ENCODE measurements at regions not wholly inside any gene's neighbourhood (a gene's known extent, or its start where the extent isn't known, plus 50 kb on each side); places are given as distances from the start of the nearest gene placed in this dataset.

GRCh38 chr4:83828601-83829000 is 292.7 kb downstream of the GPAT3 start:
- no peak overlapping the region for H3K4me3 Mint-ChIP-seq

DNA sequence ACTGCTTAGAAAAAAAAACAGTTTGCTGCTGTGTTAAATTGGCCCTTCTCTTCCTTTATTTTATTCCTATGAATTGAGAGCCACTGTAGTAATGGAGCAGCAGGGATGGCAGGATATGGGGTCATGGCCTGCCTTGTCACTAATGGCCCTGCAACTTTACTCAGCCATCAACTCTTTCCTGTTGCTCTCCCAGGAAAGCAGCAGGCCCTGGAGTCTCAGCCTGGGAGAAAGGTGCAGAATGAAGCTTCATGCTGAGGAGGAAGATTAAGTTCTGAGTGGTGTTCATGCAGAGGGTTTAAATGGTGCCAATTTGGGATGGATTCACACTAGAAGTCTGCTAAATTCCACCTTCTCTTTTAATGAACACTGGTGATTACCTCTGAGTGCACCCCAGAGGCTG is 285.6 kb downstream of the GPAT3 start:
- no peak overlapping the region for H3K4me3 Mint-ChIP-seq
- no peak for DNase-seq
- peaks cover 0 to 2% of the 10 kb centered on the region in 2 donors for H3K9me3 Mint-ChIP-seq
- ATAC-seq (replicated peaks) = no peak
- H3K36me3 Mint-ChIP-seq (ENCODE audit: insufficient read depth) = no peaks in the 10 kb centered on the region
- no peak overlapping the region for H3K27ac Mint-ChIP-seq
- H3K27me3 Mint-ChIP-seq = peaks cover 0 to 7% of the 10 kb centered on the region in 2 donors
- no peaks in the 10 kb centered on the region for H3K4me1 Mint-ChIP-seq (ENCODE audit: low read depth in 2 of 2)

More at GRCh38 chr4:83828601-83829000, 292.7 kb downstream of the GPAT3 start:
- Mint-ChIP-seq H3K36me3 (ENCODE audit: insufficient read depth) (no peaks in the 10 kb centered on the region), H3K27me3 (peaks cover 0 to 4% of the 10 kb centered on the region in 2 donors), H3K4me1 (ENCODE audit: low read depth in 2 of 2) (no peaks in the 10 kb centered on the region), H3K9me3 (peaks cover 0 to 3% of the 10 kb centered on the region in 2 donors), H3K27ac (no peak overlapping the region)
- DNase-seq = no peak
- no peak for ATAC-seq (replicated peaks)

DNA sequence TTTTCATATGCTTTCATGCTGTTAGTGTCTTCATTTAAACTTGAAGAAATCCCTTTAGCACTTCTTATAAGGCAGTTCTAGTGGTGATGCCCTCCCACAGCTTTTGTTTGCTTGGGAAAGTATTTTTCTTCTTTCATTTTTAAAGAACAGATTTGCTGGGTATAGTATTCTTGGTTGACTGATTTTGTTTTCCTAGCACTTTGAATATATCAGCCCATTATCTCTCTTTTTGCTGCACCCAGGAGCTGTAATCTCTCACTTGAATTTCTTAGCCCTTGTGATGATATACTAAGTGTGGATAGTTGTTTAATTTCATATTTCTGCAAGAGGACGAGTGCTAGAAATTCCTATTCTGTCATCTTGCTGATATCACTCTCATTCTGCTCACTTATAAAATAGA is 283.7 kb downstream of the GPAT3 start:
- ATAC-seq (replicated peaks) = no peak
- Mint-ChIP-seq H3K9me3 (peaks cover 0 to 3% of the 10 kb centered on the region in 2 donors), H3K27me3 (peaks cover 0 to 7% of the 10 kb centered on the region in 2 donors), H3K4me1 (ENCODE audit: low read depth in 2 of 2) (no peaks in the 10 kb centered on the region), H3K4me3 (no peak overlapping the region), H3K36me3 (ENCODE audit: insufficient read depth) (no peaks in the 10 kb centered on the region), H3K27ac (no peak overlapping the region)
- no peak for DNase-seq

DNA sequence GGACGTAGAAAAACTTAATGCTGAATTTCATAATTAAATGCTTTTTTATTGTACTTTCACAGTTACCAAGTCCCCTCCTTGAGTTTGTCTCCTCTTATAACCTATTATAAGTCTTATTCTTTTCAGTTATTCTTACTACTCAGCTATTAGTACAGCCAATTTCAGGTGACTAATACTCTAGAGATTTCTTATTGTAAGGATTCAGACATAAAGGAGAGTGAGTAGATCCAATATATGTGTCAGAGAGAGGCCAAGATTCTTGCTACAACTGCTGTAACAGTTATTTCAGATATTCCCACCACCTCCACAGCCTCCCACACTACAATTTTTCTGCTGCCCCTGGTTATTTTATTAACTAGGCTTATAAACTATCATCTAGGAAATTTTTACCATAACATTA is 274.5 kb downstream of the GPAT3 start:
- no peak for ATAC-seq (replicated peaks)

DNA sequence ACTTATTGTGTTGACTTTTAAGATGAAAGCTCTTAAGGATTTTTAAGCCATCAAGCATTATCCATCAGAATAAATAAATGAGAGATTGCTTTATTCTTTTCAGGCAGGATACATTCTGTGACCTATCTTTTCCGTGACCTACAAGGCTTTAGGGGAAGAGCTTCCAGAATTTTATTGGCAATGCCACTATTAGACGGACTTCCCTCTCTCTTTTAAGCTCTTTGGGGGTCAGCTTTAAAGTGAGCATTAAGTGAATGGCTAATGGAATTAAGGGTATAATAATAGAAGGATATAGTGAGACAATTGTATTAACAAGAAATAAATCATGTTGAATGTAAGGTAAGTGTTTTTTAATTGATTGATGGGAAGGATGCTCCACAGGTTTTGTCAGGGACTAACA is 273.7 kb downstream of the GPAT3 start:
- ATAC-seq (replicated peaks) (no peak), DNase-seq (no peak)
- Mint-ChIP-seq H3K27ac (no peak overlapping the region), H3K36me3 (ENCODE audit: insufficient read depth) (no peaks in the 10 kb centered on the region), H3K9me3 (peaks cover 0 to 2% of the 10 kb centered on the region in 2 donors), H3K4me3 (no peak overlapping the region), H3K4me1 (ENCODE audit: low read depth in 2 of 2) (no peaks in the 10 kb centered on the region), H3K27me3 (no peaks in the 10 kb centered on the region)

More for the DNA sequence above, 274.5 kb downstream of the GPAT3 start:
- no peaks in the 10 kb centered on the region for H3K36me3 Mint-ChIP-seq (ENCODE audit: insufficient read depth)
- no peaks in the 10 kb centered on the region for H3K4me1 Mint-ChIP-seq (ENCODE audit: low read depth in 2 of 2)
- no peak overlapping the region for H3K27ac Mint-ChIP-seq
- no peaks in the 10 kb centered on the region for H3K27me3 Mint-ChIP-seq
- peaks cover 0 to 1% of the 10 kb centered on the region in 2 donors for H3K9me3 Mint-ChIP-seq
- DNase-seq = no peak
- H3K4me3 Mint-ChIP-seq = no peak overlapping the region

DNA sequence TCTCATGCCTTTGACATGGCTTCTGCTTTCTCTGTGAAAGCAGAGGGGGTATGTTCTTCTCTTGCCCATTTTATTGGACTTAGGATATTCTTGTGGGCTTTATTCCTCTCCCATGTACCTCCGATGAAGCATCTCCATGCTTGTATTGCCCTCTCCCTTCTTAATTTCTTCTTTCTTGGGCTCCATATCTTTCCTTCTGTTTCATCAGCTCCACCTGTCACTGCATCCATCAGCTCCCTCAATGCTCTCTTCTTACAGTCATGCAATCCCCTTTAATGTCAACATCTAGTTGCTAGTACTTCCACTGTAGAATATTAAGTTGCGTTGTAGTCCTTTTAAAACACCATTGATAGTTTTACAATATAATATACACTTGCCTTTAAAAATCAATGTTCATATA is 257.6 kb downstream of the GPAT3 start:
- no peak for DNase-seq
- no peaks in the 10 kb centered on the region for H3K9me3 Mint-ChIP-seq
- no peak overlapping the region for H3K4me3 Mint-ChIP-seq
- H3K27ac Mint-ChIP-seq = no peak overlapping the region
- H3K27me3 Mint-ChIP-seq = peaks cover 0 to 9% of the 10 kb centered on the region in 2 donors
- H3K36me3 Mint-ChIP-seq (ENCODE audit: insufficient read depth) = no peaks in the 10 kb centered on the region
- H3K4me1 Mint-ChIP-seq (ENCODE audit: low read depth in 2 of 2) = no peaks in the 10 kb centered on the region
- no peak for ATAC-seq (replicated peaks)

- Mint-ChIP-seq H3K36me3 (ENCODE audit: insufficient read depth) (no peaks in the 10 kb centered on the region), H3K27ac (no peak overlapping the region), H3K4me3 (no peak overlapping the region), H3K4me1 (ENCODE audit: low read depth in 2 of 2) (no peaks in the 10 kb centered on the region), H3K27me3 (no peaks in the 10 kb centered on the region), H3K9me3 (peaks cover 0 to 5% of the 10 kb centered on the region in 2 donors)
- DNase-seq (no peak), ATAC-seq (replicated peaks) (no peak)
Measured at GRCh38 chr4:83785891-83786290, 250.0 kb downstream of the GPAT3 start.

- Mint-ChIP-seq H3K27ac (no peak overlapping the region), H3K27me3 (peaks cover 0 to 8% of the 10 kb centered on the region in 2 donors), H3K4me3 (no peak overlapping the region), H3K4me1 (ENCODE audit: low read depth in 2 of 2) (no peaks in the 10 kb centered on the region), H3K36me3 (ENCODE audit: insufficient read depth) (no peaks in the 10 kb centered on the region), H3K9me3 (peaks cover 0 to 5% of the 10 kb centered on the region in 2 donors)
- ATAC-seq (replicated peaks) (no peak), DNase-seq (no peak)
Measured at GRCh38 chr4:83783215-83783614, 247.3 kb downstream of the GPAT3 start.

GRCh38 chr4:83782591-83782990 is 246.7 kb downstream of the GPAT3 start:
- Mint-ChIP-seq H3K27me3 (peaks cover 0 to 8% of the 10 kb centered on the region in 2 donors), H3K4me3 (no peak overlapping the region), H3K9me3 (peaks cover 0 to 6% of the 10 kb centered on the region in 2 donors), H3K36me3 (ENCODE audit: insufficient read depth) (no peaks in the 10 kb centered on the region), H3K4me1 (ENCODE audit: low read depth in 2 of 2) (no peaks in the 10 kb centered on the region), H3K27ac (no peak overlapping the region)
- ATAC-seq (replicated peaks) (no peak), DNase-seq (no peak)

- H3K4me3 Mint-ChIP-seq = no peak overlapping the region
- peaks cover 6 to 8% of the 10 kb centered on the region in 2 donors for H3K27me3 Mint-ChIP-seq
- no peak overlapping the region for H3K27ac Mint-ChIP-seq
- no peaks in the 10 kb centered on the region for H3K4me1 Mint-ChIP-seq (ENCODE audit: low read depth in 2 of 2)
- ATAC-seq (replicated peaks) (no peak), DNase-seq (no peak)
- H3K36me3 Mint-ChIP-seq (ENCODE audit: insufficient read depth) = no peaks in the 10 kb centered on the region
- peaks cover 0 to 9% of the 10 kb centered on the region in 2 donors for H3K9me3 Mint-ChIP-seq
Measured at GRCh38 chr4:83781434-83781833, 245.5 kb downstream of the GPAT3 start.

- no peaks in the 10 kb centered on the region for H3K4me1 Mint-ChIP-seq (ENCODE audit: low read depth in 2 of 2)
- H3K27ac Mint-ChIP-seq = no peak overlapping the region
- H3K4me3 Mint-ChIP-seq = no peak overlapping the region
- no peak for ATAC-seq (replicated peaks)
- H3K36me3 Mint-ChIP-seq (ENCODE audit: insufficient read depth) = no peaks in the 10 kb centered on the region
- peaks cover 0 to 9% of the 10 kb centered on the region in 2 donors for H3K9me3 Mint-ChIP-seq
- DNase-seq = no peak
- H3K27me3 Mint-ChIP-seq = peaks cover 6 to 18% of the 10 kb centered on the region in 2 donors
Measured at GRCh38 chr4:83780053-83780733, 244.3 kb downstream of the GPAT3 start.

GRCh38 chr4:83779103-83780052 is 243.5 kb downstream of the GPAT3 start:
- Mint-ChIP-seq H3K4me1 (ENCODE audit: low read depth in 2 of 2) (no peaks in the 10 kb centered on the region), H3K27ac (no peak overlapping the region), H3K36me3 (ENCODE audit: insufficient read depth) (no peaks in the 10 kb centered on the region), H3K27me3 (peaks cover 6 to 18% of the 10 kb centered on the region in 2 donors), H3K4me3 (no peak overlapping the region), H3K9me3 (peaks cover 0 to 8% of the 10 kb centered on the region in 2 donors)
- DNase-seq (no peak), ATAC-seq (replicated peaks) (no peak)

DNA sequence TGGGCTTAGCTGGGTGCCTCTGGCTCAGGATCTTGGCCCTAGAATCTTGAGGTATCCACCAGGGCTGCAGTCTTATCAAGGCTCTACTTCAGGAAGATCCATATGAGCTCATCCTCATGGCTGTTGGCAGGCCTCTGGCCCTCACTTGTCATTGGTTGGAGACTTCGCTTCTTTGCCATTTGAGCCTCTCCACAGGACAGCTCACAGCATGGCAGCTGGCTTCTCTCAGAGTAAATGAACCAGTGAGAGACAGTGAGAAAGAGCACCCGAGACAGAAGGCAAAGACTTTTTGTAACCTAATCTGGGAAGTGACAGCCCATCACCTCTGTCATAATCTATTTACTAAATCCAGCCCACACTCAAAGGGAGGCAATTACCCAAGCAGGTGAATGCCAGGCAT is 236.8 kb downstream of the GPAT3 start:
- DNase-seq (no peak), ATAC-seq (replicated peaks) (no peak)
- Mint-ChIP-seq H3K27me3 (peaks cover 6 to 24% of the 10 kb centered on the region in 2 donors), H3K4me1 (ENCODE audit: low read depth in 2 of 2) (no peaks in the 10 kb centered on the region), H3K9me3 (peaks cover 0 to 4% of the 10 kb centered on the region in 2 donors), H3K4me3 (no peak overlapping the region), H3K36me3 (ENCODE audit: insufficient read depth) (no peaks in the 10 kb centered on the region), H3K27ac (no peak overlapping the region)
